ENCODE measurements at regions not wholly inside any gene's neighbourhood (a gene's known extent, or its start where the extent isn't known, plus 50 kb on each side); places are given as distances from the start of the nearest gene placed in this dataset.

DNA sequence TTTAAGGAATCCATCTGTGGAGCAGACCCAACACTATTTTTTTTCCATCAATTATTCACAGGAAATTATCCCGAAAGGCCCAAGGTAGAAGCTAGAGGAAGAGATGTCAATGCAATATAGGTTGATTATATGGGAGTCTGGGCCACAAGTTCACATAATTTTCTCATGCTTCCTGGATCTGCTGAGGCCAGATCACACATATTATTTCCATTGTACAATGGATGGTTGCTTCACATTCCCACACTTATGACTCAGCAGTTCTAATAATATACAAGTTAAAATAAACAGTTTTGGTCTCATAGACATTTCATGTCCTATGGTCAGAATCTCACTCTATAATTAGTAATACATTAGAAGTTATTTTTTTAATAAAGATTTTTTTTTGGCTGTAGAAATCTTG, 66.0 kb upstream of the PTPRD start:
- no peaks in the 10 kb centered on the region for H3K4me1 Mint-ChIP-seq
- peaks cover 13% of the 10 kb centered on the region for H3K9me3 Mint-ChIP-seq
- no peak for DNase-seq (ENCODE audit: low spot score)
- H3K36me3 Mint-ChIP-seq: peaks cover 2% of the 10 kb centered on the region; the same call in 1 of the 2 replicates
- no peak overlapping the region for H3K27ac Mint-ChIP-seq
- TF ChIP-seq, protein P1, sequence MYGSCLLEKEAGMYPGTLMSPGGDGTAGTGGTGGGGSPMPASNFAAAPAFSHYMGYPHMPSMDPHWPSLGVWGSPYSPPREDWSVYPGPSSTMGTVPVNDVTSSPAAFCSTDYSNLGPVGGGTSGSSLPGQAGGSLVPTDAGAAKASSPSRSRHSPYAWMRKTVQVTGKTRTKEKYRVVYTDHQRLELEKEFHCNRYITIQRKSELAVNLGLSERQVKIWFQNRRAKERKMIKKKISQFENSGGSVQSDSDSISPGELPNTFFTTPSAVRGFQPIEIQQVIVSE (CRISPR knock-in tag; IDR thresholded peaks at IDR 0.05; ENCODE audit: borderline replicate concordance): no peak
- TF ChIP-seq ZMAT4 (CRISPR knock-in tag; IDR thresholded peaks at IDR 0.05) (no peak), ZNF416 (CRISPR knock-in tag; IDR thresholded peaks at IDR 0.05) (no peak), NFE2L1 (CRISPR knock-in tag; IDR thresholded peaks at IDR 0.05) (no peak), ZNF425 (CRISPR knock-in tag; conservative IDR thresholded peaks at IDR 0.05) (no peak), FOXJ3 (CRISPR knock-in tag; IDR thresholded peaks at IDR 0.05; ENCODE audit: borderline replicate concordance) (no peak), GTF2I (CRISPR knock-in tag; conservative IDR thresholded peaks at IDR 0.05) (no peak), PRRX2 (CRISPR knock-in tag; IDR thresholded peaks at IDR 0.05) (no peak), NFATC4 (CRISPR knock-in tag; IDR thresholded peaks at IDR 0.05) (no peak)
- H3K4me3 Mint-ChIP-seq: no peak overlapping the region
- no peaks in the 10 kb centered on the region for H3K27me3 Mint-ChIP-seq (ENCODE audit: low read depth)
- CTCF ChIA-PET: no interaction called here
- no peak for ATAC-seq
- POLR2A ChIA-PET: no interaction called here

DNA sequence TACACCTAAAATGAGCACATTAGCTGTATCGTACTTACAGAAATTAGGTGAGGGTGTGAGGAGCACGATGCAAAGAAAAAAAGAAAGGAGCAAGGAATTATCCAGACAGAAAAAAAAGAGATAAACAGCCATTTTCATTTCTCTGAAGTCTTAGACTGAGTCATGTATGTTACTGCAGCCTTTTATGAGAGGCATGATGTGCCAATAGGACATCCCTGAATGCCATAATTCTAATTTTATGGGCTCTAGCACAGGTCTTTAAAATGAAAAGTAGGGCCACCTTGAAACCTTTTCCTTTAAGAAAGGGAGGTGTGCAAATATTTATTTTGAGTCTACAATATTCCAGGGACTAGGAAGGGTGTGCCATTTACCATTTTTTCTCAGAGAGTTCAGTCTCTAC, 74.1 kb upstream of the PTPRD start:
- CTCF ChIA-PET: no interaction called here
- DNase-seq (ENCODE audit: low spot score): no peak
- Mint-ChIP-seq H3K9me3 (no peaks in the 10 kb centered on the region), H3K4me1 (peaks cover 8% of the 10 kb centered on the region), H3K27ac (no peak overlapping the region), H3K4me3 (no peak overlapping the region), H3K36me3 (no peaks in the 10 kb centered on the region), H3K27me3 (ENCODE audit: low read depth) (no peaks in the 10 kb centered on the region)
- TF ChIP-seq PRRX2 (CRISPR knock-in tag; IDR thresholded peaks at IDR 0.05) (no peak), NR3C1 (CRISPR knock-in tag; conservative IDR thresholded peaks at IDR 0.05; ENCODE audit: low read depth) (no peak), CREM (CRISPR knock-in tag; IDR thresholded peaks at IDR 0.05) (no peak), ZNF263 (CRISPR knock-in tag; IDR thresholded peaks at IDR 0.05; ENCODE audit: low read depth) (no peak)
- TF ChIP-seq, protein P2, sequence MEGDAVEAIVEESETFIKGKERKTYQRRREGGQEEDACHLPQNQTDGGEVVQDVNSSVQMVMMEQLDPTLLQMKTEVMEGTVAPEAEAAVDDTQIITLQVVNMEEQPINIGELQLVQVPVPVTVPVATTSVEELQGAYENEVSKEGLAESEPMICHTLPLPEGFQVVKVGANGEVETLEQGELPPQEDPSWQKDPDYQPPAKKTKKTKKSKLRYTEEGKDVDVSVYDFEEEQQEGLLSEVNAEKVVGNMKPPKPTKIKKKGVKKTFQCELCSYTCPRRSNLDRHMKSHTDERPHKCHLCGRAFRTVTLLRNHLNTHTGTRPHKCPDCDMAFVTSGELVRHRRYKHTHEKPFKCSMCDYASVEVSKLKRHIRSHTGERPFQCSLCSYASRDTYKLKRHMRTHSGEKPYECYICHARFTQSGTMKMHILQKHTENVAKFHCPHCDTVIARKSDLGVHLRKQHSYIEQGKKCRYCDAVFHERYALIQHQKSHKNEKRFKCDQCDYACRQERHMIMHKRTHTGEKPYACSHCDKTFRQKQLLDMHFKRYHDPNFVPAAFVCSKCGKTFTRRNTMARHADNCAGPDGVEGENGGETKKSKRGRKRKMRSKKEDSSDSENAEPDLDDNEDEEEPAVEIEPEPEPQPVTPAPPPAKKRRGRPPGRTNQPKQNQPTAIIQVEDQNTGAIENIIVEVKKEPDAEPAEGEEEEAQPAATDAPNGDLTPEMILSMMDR (IDR thresholded peaks at IDR 0.05): no peak
- TF ChIP-seq, protein P3, sequence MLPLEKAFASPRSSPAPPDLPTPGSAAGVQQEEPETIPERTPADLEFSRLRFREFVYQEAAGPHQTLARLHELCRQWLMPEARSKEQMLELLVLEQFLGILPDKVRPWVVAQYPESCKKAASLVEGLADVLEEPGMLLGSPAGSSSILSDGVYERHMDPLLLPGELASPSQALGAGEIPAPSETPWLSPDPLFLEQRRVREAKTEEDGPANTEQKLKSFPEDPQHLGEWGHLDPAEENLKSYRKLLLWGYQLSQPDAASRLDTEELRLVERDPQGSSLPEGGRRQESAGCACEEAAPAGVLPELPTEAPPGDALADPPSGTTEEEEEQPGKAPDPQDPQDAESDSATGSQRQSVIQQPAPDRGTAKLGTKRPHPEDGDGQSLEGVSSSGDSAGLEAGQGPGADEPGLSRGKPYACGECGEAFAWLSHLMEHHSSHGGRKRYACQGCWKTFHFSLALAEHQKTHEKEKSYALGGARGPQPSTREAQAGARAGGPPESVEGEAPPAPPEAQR (CRISPR knock-in tag; IDR thresholded peaks at IDR 0.05): no peak
- ATAC-seq: no peak
- POLR2A ChIA-PET: no interaction called here

- no peak for ATAC-seq
- ChIA-PET POLR2A (no interaction called here), CTCF (no interaction called here)
- TF ChIP-seq SMAD3 (CRISPR knock-in tag; IDR thresholded peaks at IDR 0.05; ENCODE audit: borderline replicate concordance) (no peak), JUN (CRISPR knock-in tag; IDR thresholded peaks at IDR 0.05) (no peak)
- Mint-ChIP-seq H3K4me3 (no peak overlapping the region), H3K36me3 (no peaks in the 10 kb centered on the region), H3K27ac (no peak overlapping the region), H3K9me3 (no peaks in the 10 kb centered on the region), H3K27me3 (ENCODE audit: low read depth) (no peaks in the 10 kb centered on the region), H3K4me1 (peaks cover 8% of the 10 kb centered on the region)
- DNase-seq (ENCODE audit: low spot score): no peak
Measured at GRCh38 chr9:10690546-10690945, 77.7 kb upstream of the PTPRD start.
